Stimulated activated CD4-positive, alpha-beta T cell treated with anti-CD3 and anti-CD28 coated beads, Interleukin-2, amount 100 ng/mL, for 24 hours (primary cell): ENCODE measurements at regions not wholly inside any gene's neighbourhood (a gene's known extent, or its start where the extent isn't known, plus 50 kb on each side); places are given as distances from the start of the nearest gene placed in this dataset.
A peak's percentile ranks its signal among the peaks of the same experiment; 100 is the strongest.

ENCODE experiments used
- DNase-seq, 2 donors: peaks; one replicate each; pipeline ENCODE4 v3.0.0-alpha.2; 2020

- no peak for DNase-seq
Measured at GRCh38 chr9:89554307-89555035, 50.3 kb upstream of the GADD45G start.

GRCh38 chr9:89553451-89554010 is 51.3 kb upstream of the GADD45G start:
- no peak for DNase-seq

GRCh38 chr9:89550346-89550927 is 52.5 kb upstream of the SEMA4D start:
- no peak for DNase-seq

- peak; percentile 93 for DNase-seq
Measured at GRCh38 chr9:89549031-89549644, 51.2 kb upstream of the SEMA4D start.

GRCh38 chr9:89548071-89548638 is 50.2 kb upstream of the SEMA4D start:
- DNase-seq, result no peak
